ENCODE measurements at regions not wholly inside any gene's neighbourhood (a gene's known extent, or its start where the extent isn't known, plus 50 kb on each side); places are given as distances from the start of the nearest gene placed in this dataset.
A peak's percentile ranks its signal among the peaks of the same experiment; 100 is the strongest.

- WGBS, 2 experiments (ENCODE audit: extremely low coverage in 2 of 2, insufficient read length in 1 of 2) = no CpG with 5 or more reads among the region's 4 CpGs
- in situ Hi-C loops (cut with MboI; ENCODE audit: low sequenced_read_pairs) = no loop called here
- Histone ChIP-seq H2BK5ac (ENCODE audit: low read depth, low read length, poor library complexity, severe bottlenecking) (peak overlapping the region; percentile 92), H2BK20ac (ENCODE audit: low read depth, low read length) (peak overlapping the region; percentile 94), H2BK15ac (ENCODE audit: low read depth, low read length) (peak overlapping the region; percentile 93), H3K18ac (ENCODE audit: low read depth, low read length) (peak overlapping the region; percentile 96; the same call in 1 of the 2 replicates), H4K91ac (ENCODE audit: insufficient read depth, low read depth, low read length) (peak overlapping the region; percentile 91), H3K4me3 (ENCODE audit: insufficient read depth, low read depth, low read length) (no peak overlapping the region), H3K4me1 (ENCODE audit: control insufficient read depth, insufficient read depth, low read length) (peaks cover 10% of the 10 kb centered on the region), H3K4me2 (ENCODE audit: low read depth, low read length) (peak overlapping the region; percentile 20; the same call in 1 of the 2 replicates), H3K27ac (ENCODE audit: insufficient read depth, low read length) (peak overlapping the region; percentile 74), H3K79me1 (ENCODE audit: low read depth in 1 of 2, low read length in 2 of 2) (no peaks in the 10 kb centered on the region), H4K5ac (ENCODE audit: low read depth, low read length) (peak overlapping the region; percentile 95; the same call in 1 of the 2 replicates), H4K20me1 (ENCODE audit: insufficient read depth, low read length) (no peaks in the 10 kb centered on the region), H2AK9ac (replicated peaks; ENCODE audit: low read depth, low read length, poor library complexity) (peak overlapping the region; percentile 44), H3K27me3 (ENCODE audit: control insufficient read depth, insufficient read depth, low read length) (no peaks in the 10 kb centered on the region), H3K14ac (replicated peaks; ENCODE audit: low read depth, low read length) (peak overlapping the region; percentile 80), H3K9ac (ENCODE audit: low read depth, low read length) (no peak overlapping the region; the same call in 1 of the 2 replicates), H2AFZ (replicated peaks; ENCODE audit: low read length, poor library complexity) (peak overlapping the region; percentile 64), H2BK120ac (ENCODE audit: low read depth, low read length) (peak overlapping the region; percentile 95), H3K9me3 (ENCODE audit: control insufficient read depth, insufficient read depth, low read length) (no peaks in the 10 kb centered on the region), H3K56ac (ENCODE audit: extremely low read depth, insufficient read depth, low read length) (peak overlapping the region; percentile 13), H2AK5ac (ENCODE audit: low read depth, low read length) (peak overlapping the region; percentile 96), H4K8ac (ENCODE audit: low read depth in 2 of 2, low read length in 2 of 2) (peak overlapping the region; percentile 66 to 89), H3K4ac (ENCODE audit: low read depth, low read length) (peak overlapping the region; percentile 92), H3K36me3 (ENCODE audit: control insufficient read depth, insufficient read depth, low read length) (no peaks in the 10 kb centered on the region), H3K23ac (ENCODE audit: low read depth, low read length) (peak overlapping the region; percentile 72; the same call in 1 of the 2 replicates), H3K9me1 (ENCODE audit: insufficient read depth, low read length) (peaks cover 4% of the 10 kb centered on the region)
- POLR2A ChIA-PET (ENCODE audit: unreplicated experiment) = interaction anchor here (0.7 kb wide), 1 partner anchor 275 kb away, joined by 3 read pairs; no protein-coding TSS in a partner anchor
- no TSS peak for BruUV-seq (replicated peaks)
- dilution Hi-C loops (cut with HindIII; ENCODE audit: low sequenced_read_pairs, unreplicated experiment) = no loop called here
- CTCF ChIA-PET = no interaction called here
- peak; percentile 13; the same call in 1 of the 2 replicates for ATAC-seq (ENCODE audit: low read depth)
- intact Hi-C loops (cut with micrococcal nuclease) = loop anchor here (1.0 kb wide), 1 partner anchor 26 kb away; no protein-coding TSS in a partner anchor
- TF ChIP-seq ELK1 (IDR thresholded peaks at IDR 0.05; ENCODE audit: borderline replicate concordance, low read depth, low read length) (no peak), MAFK (IDR thresholded peaks at IDR 0.05; ENCODE audit: low read depth, low read length) (peak; percentile 80), POLR2A (IDR thresholded peaks at IDR 0.05; ENCODE audit: low read depth, low read length) (no peak; the same call in 1 of the 2 replicates), RAD21 (IDR thresholded peaks at IDR 0.05; ENCODE audit: low read length) (peak; percentile 5; the same call in 1 of the 2 replicates), RCOR1 (IDR thresholded peaks at IDR 0.05; ENCODE audit: insufficient replicate concordance, low read length) (no peak), FOS (IDR thresholded peaks at IDR 0.05; ENCODE audit: low read depth, low read length) (peak; percentile 48; the same call in 1 of the 2 replicates)
- peak; percentile 73 for DNase-seq
Measured at GRCh38 chr12:88298761-88299242, 156.7 kb downstream of the TMTC3 start.

All from IMR-90 (cell line).